Endothelial cell of umbilical vein (primary cell): ENCODE measurements at regions not wholly inside any gene's neighbourhood (a gene's known extent, or its start where the extent isn't known, plus 50 kb on each side); places are given as distances from the start of the nearest gene placed in this dataset.

ENCODE experiments used
- CTCF ChIP-seq, 2 donors: IDR thresholded peaks; 1 replicate in 1 of 2; 2 replicates in 1 of 2; pipeline ENCODE4 v1.5.1; 2011; ENCODE audit warnings: low read length in 2 of 2, mild to moderate bottlenecking in 2 of 2, moderate library complexity in 2 of 2, control low read depth in 1 of 2, inconsistent platforms in 1 of 2, low read depth in 1 of 2; ENCODE audit not compliant: insufficient read depth in 1 of 2; ENCODE audit errors: extremely low read depth in 1 of 2
- EZH2 ChIP-seq: IDR thresholded peaks from 2 replicates; pipeline ENCODE4 v1.6.1; 2012; ENCODE audit warnings: borderline replicate concordance, low read depth, mild to moderate bottlenecking, moderate library complexity, low read length, inconsistent platforms; ENCODE audit not compliant: severe bottlenecking
- FOS ChIP-seq: IDR thresholded peaks from 2 replicates; pipeline ENCODE4 v1.6.1; 2011; ENCODE audit warnings: mild to moderate bottlenecking, low read length, moderate library complexity, borderline replicate concordance; ENCODE audit not compliant: insufficient read depth
- GATA2 ChIP-seq: IDR thresholded peaks from 2 replicates; pipeline ENCODE4 v1.7.0; 2011; ENCODE audit warnings: low read depth, mild to moderate bottlenecking, moderate library complexity, mixed read lengths, low read length; ENCODE audit not compliant: insufficient read length, insufficient read depth
- MAX ChIP-seq: IDR thresholded peaks from 2 replicates; pipeline ENCODE4 v1.6.1; 2011; ENCODE audit not compliant: insufficient read depth, insufficient read length
- POLR2A ChIP-seq: IDR thresholded peaks from 2 replicates; pipeline ENCODE4 v1.6.1; 2012; ENCODE audit warnings: low read depth, mild to moderate bottlenecking, control low read depth, low read length
- POLR2AphosphoS5 ChIP-seq: IDR thresholded peaks from 2 replicates; pipeline ENCODE4 v1.6.1; 2012; ENCODE audit warnings: low read depth, mild to moderate bottlenecking, control low read depth, low read length, moderate library complexity; ENCODE audit not compliant: insufficient read depth

GRCh38 chr3:80734920-80735319 is 967.1 kb upstream of the ROBO1 start:
- no peak for TF ChIP-seq CTCF (IDR thresholded peaks at IDR 0.05; ENCODE audit: extremely low read depth in 1 of 2, insufficient read depth in 1 of 2, low read depth in 1 of 2, low read length in 2 of 2)
- no peak for TF ChIP-seq POLR2AphosphoS5
- no peak for TF ChIP-seq POLR2A
- TF ChIP-seq FOS: no peak
- TF ChIP-seq EZH2: no peak
- no peak for TF ChIP-seq GATA2
- TF ChIP-seq MAX: no peak
